Fibroblast of skin of left quadriceps (primary cell): ENCODE measurements at regions not wholly inside any gene's neighbourhood (a gene's known extent, or its start where the extent isn't known, plus 50 kb on each side); places are given as distances from the start of the nearest gene placed in this dataset.
"Not testable (repeated sequence)": the region's sequence is repeated elsewhere in the genome, so short reads cannot be mapped to it uniquely, and the experiment has no call there.

Experiments used
- DNase-seq, 2 experiments: peaks; one replicate each; pipeline ENCODE4 v3.0.0-alpha.2; 2013; ENCODE audit warnings: low read depth in 2 of 2

DNA sequence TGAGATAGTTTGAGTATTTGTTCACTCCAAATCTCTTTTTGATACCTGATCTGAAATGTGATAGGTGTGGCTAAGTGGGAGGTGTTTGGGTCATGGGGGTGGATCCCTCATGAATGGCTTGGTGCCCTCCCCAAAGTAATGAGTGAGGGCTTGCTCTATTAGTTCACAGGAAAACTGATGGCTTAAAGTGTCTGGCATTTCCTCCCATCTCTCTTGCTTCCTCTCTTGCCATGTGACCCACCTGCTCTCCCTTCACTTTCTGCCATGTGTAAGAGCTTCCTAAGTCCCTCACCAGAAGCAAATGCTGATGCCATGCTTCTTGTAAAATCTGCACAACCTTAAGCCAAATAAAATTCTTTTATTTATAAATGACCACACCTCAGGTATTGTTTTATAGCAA lies 61.1 kb downstream of the MAD2L1 start:
- DNase-seq: no peak

DNA sequence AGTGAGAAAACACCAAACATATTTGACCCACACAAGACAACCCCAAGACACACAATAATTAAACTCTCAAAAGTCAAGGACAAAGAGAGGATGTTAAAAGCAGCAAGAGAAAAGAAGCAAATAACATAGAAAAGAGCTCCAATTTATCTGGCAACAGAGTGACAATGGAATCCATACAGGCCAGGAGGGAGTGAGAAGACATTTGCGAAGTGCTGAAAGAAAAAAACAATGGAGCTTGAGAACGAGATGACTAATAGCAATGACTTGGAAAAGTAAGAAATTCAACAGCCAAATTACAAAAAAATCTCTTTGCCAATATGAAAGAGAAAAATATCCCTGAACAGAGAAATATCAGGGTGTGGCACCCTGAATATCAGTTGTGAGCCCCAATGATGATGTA lies 61.6 kb downstream of the MAD2L1 start:
- no peak for DNase-seq

DNA sequence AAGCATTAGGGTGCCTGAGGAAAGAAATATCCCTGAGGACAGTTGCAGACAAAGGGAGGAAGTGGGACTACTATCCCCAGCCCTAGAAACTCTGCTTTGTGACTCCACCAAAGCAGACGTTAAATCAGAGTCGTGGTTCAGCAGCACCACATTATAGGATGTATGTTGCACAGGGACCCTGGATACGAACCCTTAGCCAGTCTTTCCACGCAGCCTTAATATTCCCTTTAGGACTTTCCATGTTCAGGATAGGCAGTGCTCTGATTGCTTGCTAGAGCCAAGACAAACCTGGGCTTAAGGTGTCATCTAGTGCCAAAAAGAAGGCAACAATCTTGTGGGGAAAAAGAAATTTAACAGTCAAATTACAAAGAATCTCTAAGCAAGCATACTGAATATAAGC lies 62.6 kb downstream of the MAD2L1 start:
- no peak for DNase-seq

DNA sequence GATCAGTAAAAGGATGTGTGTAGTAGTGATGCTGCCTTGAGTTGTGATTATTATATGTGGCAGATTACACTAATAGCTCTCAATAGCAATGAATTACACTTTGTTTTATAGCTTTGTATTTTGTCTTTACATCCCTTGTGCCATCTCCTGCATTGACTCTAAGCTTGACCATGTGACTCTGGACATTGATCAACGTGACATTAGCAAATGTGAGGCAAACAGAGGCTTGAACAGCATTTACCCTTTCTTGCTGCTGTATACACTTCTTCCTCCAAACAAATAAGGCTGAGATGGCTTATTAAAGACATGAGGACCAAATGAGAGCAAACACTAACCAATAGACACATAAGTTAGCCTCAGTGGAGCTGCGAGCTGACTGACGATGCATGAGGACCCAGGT lies 63.5 kb downstream of the MAD2L1 start:
- DNase-seq: no peak

DNA sequence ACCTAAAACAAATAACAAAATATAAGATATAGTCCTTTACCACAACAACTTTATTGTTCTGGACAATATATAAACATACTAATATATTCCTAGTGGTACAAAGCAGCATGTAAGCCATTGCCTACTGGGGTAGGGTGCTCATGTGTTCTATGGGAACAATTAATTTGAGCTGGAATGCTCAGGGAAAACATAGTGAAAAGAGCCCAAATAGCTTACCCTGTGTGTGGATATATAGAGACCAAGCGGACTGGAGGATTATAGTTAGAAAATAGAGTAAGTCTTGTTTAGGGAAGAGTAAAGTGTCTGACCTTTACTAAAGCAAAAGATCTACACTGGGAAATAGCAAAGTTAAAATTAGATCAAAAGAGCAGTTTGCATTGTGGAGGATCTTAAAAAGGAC lies 64.8 kb downstream of the MAD2L1 start:
- no peak for DNase-seq

DNA sequence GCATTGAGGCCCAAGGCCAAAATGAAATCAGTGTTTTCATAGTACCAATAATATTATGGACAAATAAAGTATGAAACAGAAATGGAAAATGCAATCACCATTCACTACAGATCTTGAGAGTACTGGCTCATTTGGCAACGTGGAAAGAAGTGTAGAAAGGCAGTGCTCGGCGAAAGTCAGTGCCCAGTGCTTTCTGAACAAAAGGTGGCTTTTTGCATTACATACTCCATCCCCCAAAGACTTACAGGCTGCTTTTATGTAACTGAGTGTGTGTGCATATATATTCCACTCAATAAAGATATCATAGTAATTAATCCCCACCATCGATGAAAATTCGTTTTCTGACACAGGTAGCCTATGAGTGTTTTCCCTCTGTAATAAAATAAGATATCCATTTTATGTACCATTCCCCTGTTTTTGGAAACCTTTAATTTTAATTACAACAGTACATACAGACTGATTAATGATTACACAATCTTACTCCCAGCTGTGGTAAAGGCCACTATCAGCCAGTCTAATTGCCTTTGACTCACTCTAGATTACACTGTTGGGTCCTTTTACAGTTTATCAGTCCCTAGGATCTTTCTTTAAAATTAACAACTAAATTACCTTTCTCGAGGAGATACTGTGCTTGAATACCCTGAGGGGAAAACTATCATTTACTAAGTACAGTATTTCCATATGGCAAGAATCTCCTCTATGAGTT lies 65.9 kb downstream of the MAD2L1 start:
- DNase-seq: no peak

DNA sequence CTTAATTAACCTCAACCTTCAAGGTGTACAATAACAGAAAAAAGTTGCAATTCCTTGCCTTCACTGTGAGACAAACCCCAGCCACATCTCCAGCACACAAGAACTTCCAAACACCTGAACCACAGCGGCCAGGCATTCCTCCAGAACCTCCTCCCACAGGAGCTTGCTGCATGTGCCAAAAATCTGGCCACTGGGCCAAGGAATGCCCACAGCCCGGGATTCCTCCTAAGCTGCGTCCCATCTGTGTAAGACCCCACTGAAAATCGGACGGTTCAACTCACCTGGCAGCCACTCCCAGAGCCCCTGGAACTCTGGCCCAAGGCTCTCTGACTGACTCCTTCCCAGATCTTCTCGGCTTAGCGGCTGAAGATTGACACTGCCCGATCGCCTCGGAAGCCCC lies 70.6 kb downstream of the MAD2L1 start:
- not testable (repeated sequence) for DNase-seq

DNA sequence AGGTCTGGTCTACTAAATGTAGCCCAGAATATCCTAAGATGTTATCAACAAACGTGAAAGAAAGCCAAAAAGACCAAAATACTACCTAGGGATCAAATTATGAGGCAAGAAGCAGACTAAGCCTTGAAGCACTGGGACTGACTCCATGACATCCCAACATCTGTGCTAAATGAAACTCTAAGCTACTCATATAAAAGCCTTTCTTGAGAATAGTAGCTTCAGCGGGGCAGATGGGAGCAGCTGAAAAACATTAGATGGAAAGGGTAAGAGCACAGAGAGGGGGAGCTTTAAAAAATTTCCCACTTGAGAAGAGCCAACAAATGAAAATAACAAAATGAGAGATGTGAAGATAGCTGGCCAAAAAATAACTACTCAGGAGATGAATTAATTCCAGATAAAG lies 81.7 kb downstream of the MAD2L1 start:
- no peak for DNase-seq

DNA sequence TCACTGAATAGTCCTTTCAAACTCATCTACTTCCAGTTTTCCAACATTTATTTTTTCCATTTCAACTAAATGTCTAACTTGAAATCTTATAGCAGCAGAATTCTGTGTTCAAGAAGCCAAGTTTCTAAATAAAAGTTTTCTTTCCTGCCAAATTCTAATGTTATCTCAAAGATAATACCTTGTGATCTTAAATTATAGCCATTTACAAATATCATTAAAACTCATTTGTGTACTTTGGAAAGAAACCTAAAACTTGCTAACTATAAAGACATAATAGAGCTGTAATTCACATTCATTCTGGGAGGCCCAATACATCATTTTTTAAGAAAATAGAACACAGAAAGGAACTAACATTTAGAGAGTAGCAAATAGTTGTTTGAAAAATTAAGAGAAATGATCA lies 83.9 kb downstream of the MAD2L1 start:
- DNase-seq: no peak

DNA sequence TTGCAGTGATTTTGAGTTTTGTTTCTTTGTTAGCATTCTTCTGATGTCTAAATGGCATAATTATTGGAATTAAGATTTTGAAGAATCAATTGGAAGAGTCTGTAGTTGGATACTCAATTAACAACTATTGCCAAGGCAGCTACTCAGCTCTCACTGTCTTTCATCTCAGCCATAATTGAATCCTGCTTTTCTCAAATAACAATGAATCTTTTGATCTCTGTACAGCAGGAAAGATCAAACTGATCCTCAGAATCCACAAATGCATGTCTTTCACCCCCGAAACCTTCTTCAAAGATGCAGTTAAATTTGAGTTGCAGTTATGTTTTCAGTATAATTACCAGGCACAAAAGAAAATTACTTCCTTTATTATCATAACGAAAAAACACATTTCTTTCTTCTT lies 86.2 kb downstream of the MAD2L1 start:
- no peak for DNase-seq

DNA sequence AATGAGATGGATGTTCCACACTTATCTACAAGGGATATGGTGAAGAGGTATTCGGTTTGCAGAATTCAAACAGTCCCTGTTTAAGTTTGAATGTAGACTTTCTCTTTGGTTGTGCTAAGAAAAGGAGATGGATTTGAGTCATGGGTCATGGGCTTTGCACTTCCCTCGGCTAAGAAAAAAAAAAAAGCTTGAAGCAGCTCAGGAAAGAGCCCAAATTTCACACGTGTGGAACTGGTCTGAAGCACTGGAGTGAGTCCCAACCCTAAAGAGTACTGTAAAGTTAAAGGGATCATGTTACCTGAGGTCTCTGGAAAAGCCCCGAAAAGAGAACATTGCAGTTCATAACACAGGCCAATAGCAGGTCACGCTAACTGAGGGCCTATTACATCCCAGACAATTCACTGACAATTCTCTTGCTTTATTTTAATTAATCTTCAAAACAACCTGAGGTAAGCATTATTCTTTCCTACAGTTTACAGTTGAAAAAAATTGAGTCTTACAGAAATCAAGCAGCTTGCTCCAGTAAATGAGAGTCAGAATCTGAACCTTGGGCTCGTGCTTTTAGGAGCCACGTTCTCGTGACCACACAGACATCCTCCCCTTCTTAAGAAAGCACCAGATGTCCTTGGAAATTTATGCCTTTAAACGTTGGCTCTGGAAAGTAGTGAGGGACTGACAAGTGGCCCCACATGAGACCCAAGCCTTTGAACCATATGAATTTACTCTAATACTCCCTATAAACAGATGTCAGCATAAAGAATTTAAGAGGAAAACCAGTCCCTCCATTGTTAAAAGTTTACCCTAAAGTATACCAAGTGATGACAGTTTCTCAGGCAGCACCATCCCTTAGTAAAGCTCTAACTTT lies 89.3 kb downstream of the MAD2L1 start:
- DNase-seq: no peak

DNA sequence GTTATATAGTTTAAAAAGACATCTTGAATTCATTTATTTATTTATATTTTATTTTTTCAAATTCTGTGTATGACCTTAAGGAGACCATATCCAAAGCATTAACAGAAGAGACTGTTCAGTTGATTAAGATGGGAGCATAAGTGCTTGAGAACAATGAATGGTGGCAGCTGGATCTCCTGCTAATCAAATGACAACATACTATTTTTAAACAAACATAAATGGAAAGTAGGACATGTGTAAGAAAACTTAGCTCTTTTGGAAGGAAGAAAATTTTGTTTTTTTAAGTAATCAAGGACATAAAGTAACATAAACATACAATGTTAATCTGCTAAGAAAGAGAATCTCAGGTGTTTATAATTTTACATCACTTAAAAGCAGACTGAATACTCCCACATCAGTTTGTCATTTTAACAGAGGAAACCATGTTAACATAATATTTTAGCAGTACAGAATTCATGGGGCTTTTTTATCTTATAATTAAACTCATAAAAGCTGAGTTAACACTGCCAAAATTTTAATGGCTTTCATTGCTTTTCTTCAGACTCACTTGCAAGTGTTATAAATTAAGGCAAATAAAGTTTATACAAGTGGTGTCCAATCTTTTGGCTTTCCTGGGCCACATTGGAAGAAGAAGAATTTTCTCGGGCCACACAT lies 95.1 kb downstream of the MAD2L1 start:
- no peak for DNase-seq

DNA sequence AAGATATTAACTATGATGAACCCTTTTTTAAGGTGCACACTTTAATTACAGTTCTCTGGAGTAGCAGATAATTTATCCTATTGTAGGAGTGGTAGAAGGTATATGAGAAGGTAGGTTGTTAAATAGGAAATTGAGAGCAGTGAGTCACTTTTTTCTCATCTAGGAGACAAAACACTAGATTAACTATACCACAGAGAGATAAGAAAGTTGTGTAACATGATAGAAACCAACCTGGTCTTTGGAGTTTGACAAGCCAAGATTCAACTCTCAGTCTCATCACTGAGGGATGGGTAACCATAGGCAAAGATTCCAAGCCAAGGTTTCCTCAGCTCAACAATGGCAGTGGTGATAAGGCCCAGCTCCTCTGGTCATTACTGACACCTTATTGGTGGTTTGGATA lies 104.0 kb downstream of the MAD2L1 start:
- DNase-seq: no peak

DNA sequence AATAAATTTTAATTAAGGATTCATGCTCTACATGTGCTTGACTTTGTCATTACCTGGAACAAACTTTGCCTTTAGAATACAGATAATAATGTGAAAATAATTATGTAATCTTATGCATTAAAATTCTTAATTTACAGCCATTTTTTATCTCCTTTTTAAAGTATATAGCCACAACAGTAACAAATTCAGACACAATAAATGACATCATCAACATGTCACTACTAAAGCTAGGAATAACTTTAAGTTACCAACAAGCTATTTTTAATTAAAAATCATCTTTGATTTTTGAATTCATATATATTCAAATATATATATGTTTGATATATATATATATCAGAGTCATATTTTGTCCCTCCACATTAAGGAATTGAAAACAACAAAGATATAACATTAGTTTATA lies 107.7 kb downstream of the MAD2L1 start:
- DNase-seq: no peak

DNA sequence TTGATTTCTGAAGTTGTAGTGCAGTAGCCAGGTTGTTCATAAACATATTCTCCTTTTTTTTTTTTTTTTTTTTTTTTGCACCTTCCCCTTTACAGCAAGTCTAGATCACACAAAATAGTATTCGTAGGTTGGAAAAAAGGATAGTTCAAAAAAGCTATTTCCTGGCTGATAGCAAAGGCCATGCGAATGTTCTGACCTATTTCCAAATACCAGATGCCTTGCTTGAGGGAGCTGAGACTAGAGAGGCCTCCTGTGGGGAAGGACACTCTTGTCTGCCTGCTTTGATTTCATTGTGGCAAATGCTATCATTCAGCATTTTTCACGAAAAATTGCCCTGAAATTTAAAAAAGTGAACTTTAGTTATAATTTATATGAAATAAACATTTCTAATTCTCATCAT lies 111.4 kb downstream of the MAD2L1 start:
- DNase-seq: no peak

DNA sequence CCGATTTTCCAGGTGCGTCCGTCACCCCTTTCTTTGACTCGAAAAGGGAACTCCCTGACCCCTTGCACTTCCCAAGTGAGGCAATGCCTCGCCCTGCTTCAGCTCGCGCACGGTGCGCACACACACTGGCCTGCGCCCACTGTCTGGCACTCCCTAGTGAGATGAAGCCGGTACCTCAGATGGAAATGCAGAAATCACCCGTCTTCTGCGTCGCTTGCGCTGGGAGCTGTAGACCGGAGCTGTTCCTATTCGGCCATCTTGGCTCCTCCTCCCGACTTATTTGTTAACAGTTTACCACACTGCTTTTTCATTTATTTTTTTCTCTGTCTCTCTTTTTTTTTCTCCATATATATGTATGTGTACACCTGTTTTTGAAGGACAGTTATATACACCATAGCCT lies 112.2 kb downstream of the MAD2L1 start:
- DNase-seq: not testable (repeated sequence)

DNA sequence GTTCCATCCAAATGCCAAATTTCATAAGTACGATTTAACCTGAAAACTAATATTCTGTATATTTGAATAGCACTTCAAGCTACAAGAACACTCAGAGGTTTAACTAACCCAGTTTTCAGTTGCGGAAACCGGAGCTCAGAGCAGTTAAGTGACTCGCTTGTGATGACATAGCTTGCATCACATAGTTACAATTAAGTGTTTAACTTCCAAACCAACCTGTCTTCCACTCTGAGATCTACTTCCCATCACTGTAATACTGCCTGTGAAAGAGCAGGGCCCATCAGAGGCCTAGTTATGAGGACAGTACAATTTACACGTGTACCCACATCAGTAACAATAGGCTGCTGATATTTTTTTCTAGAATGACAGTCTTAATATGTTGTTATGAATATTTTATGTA lies 120.3 kb downstream of the MAD2L1 start:
- DNase-seq: no peak

DNA sequence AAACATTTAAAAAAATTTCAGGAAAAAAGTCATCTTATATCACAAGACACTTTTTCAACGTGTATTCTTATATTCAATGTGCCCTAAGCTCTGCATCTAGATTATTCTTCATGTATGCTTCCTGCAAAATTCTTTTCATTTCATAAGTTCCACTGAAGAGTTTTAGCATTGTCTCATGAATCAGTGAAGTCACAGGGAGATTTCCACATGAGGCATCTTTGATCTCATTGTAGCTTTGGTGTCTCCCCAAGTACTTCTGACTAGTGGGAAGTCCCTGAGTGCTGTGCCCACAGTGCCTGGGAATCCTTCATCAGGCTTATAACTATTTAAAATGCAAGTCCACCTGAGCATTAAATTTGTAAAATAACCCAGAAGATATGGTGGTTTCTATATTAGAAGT lies 123.8 kb downstream of the MAD2L1 start:
- no peak for DNase-seq

DNA sequence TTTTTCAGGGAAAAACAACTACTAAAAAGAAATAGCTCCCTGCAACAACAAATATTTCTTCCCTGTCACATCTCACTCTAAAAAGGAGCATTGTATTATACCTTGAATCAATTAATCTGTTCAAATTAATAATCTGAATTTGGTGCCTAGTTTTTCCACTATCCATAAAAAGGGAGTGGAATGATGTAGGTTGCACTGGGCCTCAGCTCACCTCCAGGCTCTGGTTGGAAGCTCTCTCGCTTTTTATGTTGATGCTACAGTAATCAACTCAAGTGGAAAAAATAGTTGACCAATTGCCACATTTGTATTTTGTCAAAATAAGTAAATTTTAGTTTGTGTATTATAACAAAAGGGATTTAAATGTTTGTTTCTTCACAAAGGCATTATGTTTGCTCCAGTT lies 126.1 kb downstream of the MAD2L1 start:
- no peak for DNase-seq

DNA sequence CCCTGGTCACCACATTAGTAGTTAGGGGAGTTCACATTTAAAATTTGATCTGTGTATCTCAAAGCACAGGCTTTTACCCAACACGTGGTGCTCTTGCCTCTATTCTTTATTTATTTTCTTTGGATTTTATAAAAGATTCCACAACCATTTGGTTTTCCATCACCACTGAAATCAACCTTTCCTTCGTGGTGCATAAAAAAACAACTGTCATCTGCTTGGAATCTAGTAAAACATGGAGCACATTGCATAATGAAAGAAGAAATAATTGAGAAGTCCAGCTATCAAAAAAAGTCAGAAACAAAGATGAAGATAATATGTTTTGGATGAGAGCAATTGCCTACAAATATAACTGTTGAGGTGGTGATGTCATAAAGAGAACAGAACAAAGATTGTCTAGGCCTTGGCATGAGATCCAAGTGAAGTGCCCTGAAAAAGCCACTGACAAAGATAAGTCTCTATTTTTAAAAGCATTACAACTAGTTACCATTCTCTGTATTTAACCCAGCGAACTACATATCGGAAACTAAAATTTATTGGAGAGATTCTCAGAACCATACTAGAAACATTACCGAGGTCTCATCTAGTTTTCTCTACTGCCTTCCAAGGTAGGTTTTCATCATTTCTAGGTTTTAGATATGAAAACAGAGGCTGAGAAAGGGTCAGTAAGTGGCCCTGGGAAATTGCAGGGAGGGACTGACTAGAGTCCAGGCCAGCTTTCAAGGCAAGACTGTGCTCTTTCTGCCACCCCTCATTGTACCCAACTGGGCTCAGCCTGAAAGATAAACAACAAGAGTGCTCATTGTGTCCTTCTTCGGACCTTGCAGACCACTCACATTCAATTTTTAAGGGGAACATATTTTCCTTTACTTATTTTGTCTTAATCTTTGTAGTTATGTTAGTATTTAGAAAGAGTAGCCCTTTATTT lies 127.3 kb downstream of the MAD2L1 start:
- no peak for DNase-seq

DNA sequence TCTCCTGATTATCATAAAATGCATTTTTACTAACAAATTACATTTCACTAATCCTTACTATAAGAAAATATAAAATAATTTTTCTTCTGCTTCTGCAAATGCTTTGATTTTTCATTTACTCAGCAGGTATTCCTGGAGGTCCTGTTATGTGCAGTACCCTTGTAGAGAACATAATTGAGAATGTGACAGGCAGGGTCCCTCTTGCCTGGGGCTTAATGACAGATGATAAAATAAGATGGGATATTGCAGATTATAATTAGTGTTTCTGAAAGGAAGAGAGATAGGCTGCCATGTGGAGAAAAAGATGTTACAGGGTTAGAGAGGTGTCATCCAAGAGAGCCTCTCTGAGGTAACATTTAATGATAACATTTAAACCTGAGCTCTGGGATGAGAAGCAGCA lies 128.9 kb downstream of the MAD2L1 start:
- DNase-seq: no peak

DNA sequence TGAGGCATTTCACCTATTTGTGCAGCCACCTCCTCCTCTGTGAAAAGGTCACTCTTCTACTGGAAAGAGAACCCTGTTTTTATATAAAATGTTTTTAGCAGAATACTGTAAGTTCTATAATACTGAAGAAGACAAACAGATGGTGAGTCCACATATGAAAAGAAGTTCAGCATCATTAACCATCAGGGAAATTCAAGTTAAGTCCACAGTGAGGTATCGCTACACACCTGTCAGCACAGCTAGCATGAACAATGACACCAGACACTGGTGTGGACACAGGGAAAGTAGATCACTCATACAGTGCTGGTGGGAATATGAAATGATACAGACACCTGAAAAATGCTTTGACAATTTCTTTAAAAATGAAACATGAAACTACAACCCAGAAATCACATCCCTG lies 133.0 kb downstream of the MAD2L1 start:
- no peak for DNase-seq
